HEK293 (cell line): ENCODE measurements at regions not wholly inside any gene's neighbourhood (a gene's known extent, or its start where the extent isn't known, plus 50 kb on each side); places are given as distances from the start of the nearest gene placed in this dataset.

Source experiments
- CTCF ChIA-PET: fragments of 350-600 bp; formaldehyde crosslinking; extraction: SDS; loops from one replicate; lab custom pipeline; 2021; ENCODE audit warnings: antibody characterized with exemption; lab: Yijun Ruan, JAX
- POLR2A ChIA-PET: fragments of 300-600 bp; formaldehyde crosslinking; extraction: SDS; loops from one replicate; lab custom pipeline; 2020; ENCODE audit warnings: antibody characterized with exemption, inconsistent platforms; lab: Yijun Ruan, JAX
- H3K27ac ChIP-seq: fragments of 200-500 bp; sonication (Bioruptor generic); 2 replicates; pipeline ENCODE4 v1.5.1; 2014; ENCODE audit warnings: low read depth, low read length, control low read depth, inconsistent platforms; ENCODE audit errors: extremely low read depth
- H3K36me3 ChIP-seq, 2 experiments: fragments of 200-500 bp in 1 of 2; sonication (Bioruptor generic) in 1 of 2; 1 replicate in 1 of 2; 2 replicates in 1 of 2; pipeline ENCODE4 v1.5.1; 2014 to 2017; ENCODE audit warnings: inconsistent platforms in 2 of 2, low read length in 2 of 2; ENCODE audit not compliant: control insufficient read depth in 2 of 2, insufficient read depth in 1 of 2
- H3K4me1 ChIP-seq: fragments of 200-500 bp; sonication (Bioruptor generic); 2 replicates; pipeline ENCODE4 v1.5.1; 2014; ENCODE audit warnings: mild to moderate bottlenecking, low read length, inconsistent platforms; ENCODE audit not compliant: control insufficient read depth, insufficient read depth
- H3K4me3 ChIP-seq: 2 replicates; pipeline ENCODE4 v1.5.1; 2011; ENCODE audit warnings: low read depth, mild to moderate bottlenecking, control low read depth, low read length, moderate library complexity
- H3K9me3 ChIP-seq: fragments of 200-500 bp; sonication (Bioruptor generic); 2 replicates; pipeline ENCODE4 v1.5.1; 2014; ENCODE audit warnings: low read depth, low read length, inconsistent platforms; ENCODE audit not compliant: control insufficient read depth, insufficient read depth
- BCL11B ChIP-seq: fragments of 450-650 bp; formaldehyde crosslinking; IDR thresholded peaks from 2 replicates; pipeline ENCODE4 v1.5.1; 2016; ENCODE audit warnings: low read depth, missing biosample characterization, missing genetic modification characterization
- CTCF ChIP-seq: fragments of 450-650 bp; formaldehyde crosslinking; IDR thresholded peaks from 2 replicates; pipeline ENCODE4 v1.5.1; 2016; ENCODE audit warnings: missing biosample characterization, missing genetic modification characterization
- ELK4 ChIP-seq: IDR thresholded peaks from 2 replicates; pipeline ENCODE4 v1.6.1; 2011; ENCODE audit warnings: mild to moderate bottlenecking, low read depth, low read length, borderline replicate concordance
- PATZ1 ChIP-seq: fragments of 450-650 bp; formaldehyde crosslinking; IDR thresholded peaks from 2 replicates; pipeline ENCODE4 v1.5.1; 2016; ENCODE audit warnings: missing biosample characterization, missing genetic modification characterization
- PBX3 ChIP-seq: sonication (generic); formaldehyde crosslinking; IDR thresholded peaks from 2 replicates; pipeline ENCODE4 v1.8.1; 2022; ENCODE audit warnings: mild to moderate bottlenecking, moderate library complexity, missing genetic modification reagents
- PRDM10 ChIP-seq: fragments of 450-650 bp; formaldehyde crosslinking; IDR thresholded peaks from 2 replicates; pipeline ENCODE4 v1.5.1; 2016; ENCODE audit warnings: missing biosample characterization, missing genetic modification characterization
- ZNF114 ChIP-seq: fragments of 450-650 bp; formaldehyde crosslinking; IDR thresholded peaks from 2 replicates; pipeline ENCODE4 v1.5.0; 2017; ENCODE audit warnings: missing biosample characterization, missing genetic modification characterization
- ZNF211 ChIP-seq: fragments of 450-650 bp; formaldehyde crosslinking; IDR thresholded peaks from 2 replicates; pipeline ENCODE4 v1.5.1; 2016; ENCODE audit warnings: low read depth, missing biosample characterization, missing genetic modification characterization
- ZNF24 ChIP-seq: fragments of 450-650 bp; formaldehyde crosslinking; IDR thresholded peaks from 2 replicates; pipeline ENCODE4 v1.5.1; 2016; ENCODE audit warnings: missing biosample characterization, missing genetic modification characterization
- ZNF404 ChIP-seq: fragments of 450-650 bp; formaldehyde crosslinking; IDR thresholded peaks from 2 replicates; pipeline ENCODE4 v1.5.1; 2017; ENCODE audit warnings: missing biosample characterization, missing genetic modification characterization
- ZNF518A ChIP-seq: fragments of 450-650 bp; formaldehyde crosslinking; conservative IDR thresholded peaks from 2 replicates; pipeline ENCODE4 v1.5.1; 2016; ENCODE audit warnings: low read depth, missing biosample characterization, missing genetic modification characterization
- ZNF529 ChIP-seq: fragments of 450-650 bp; formaldehyde crosslinking; IDR thresholded peaks from 2 replicates; pipeline ENCODE4 v1.5.1; 2017; ENCODE audit warnings: missing genetic modification characterization, missing biosample characterization; ENCODE audit not compliant: insufficient replicate concordance
- ZNF549 ChIP-seq: fragments of 450-650 bp; IDR thresholded peaks from 2 replicates; pipeline ENCODE4 v1.5.1; 2018; ENCODE audit warnings: missing biosample characterization, missing genetic modification characterization, mild to moderate bottlenecking, inconsistent platforms, moderate library complexity
- ZSCAN16 ChIP-seq: fragments of 450-650 bp; formaldehyde crosslinking; IDR thresholded peaks from 2 replicates; pipeline ENCODE4 v1.5.1; 2016; ENCODE audit warnings: missing biosample characterization, missing genetic modification characterization

- Histone ChIP-seq H3K27ac (no peak overlapping the region), H3K4me1 (no peaks in the 10 kb centered on the region), H3K9me3 (no peaks in the 10 kb centered on the region), H3K4me3 (no peak overlapping the region), H3K36me3 (no peaks in the 10 kb centered on the region)
- POLR2A ChIA-PET, result no interaction called here
- no peak for TF ChIP-seq ZNF114 (tag by site-specific recombination)
- no peak for TF ChIP-seq BCL11B (tag by site-specific recombination)
- TF ChIP-seq ZNF518A (tag by site-specific recombination), result no peak
- no peak for TF ChIP-seq ELK4
- no peak for TF ChIP-seq CTCF (tag by site-specific recombination)
- no peak for TF ChIP-seq PATZ1 (tag by site-specific recombination)
- TF ChIP-seq ZNF549 (tag by site-specific recombination), result no peak
- TF ChIP-seq PBX3 (CRISPR knock-in tag), result no peak
- TF ChIP-seq ZNF529 (tag by site-specific recombination), result no peak
- no peak for TF ChIP-seq ZNF404 (tag by site-specific recombination)
- no peak for TF ChIP-seq ZNF24 (tag by site-specific recombination)
- TF ChIP-seq ZNF211, result no peak
- TF ChIP-seq ZSCAN16, result no peak
- TF ChIP-seq PRDM10 (tag by site-specific recombination), result no peak
- CTCF ChIA-PET, result interaction anchor here (0.6 kb wide), 1 partner anchor 89 kb away, joined by 3 read pairs; no protein-coding TSS in a partner anchor
Measured at GRCh38 chr12:105469211-105469610, 138.7 kb downstream of the C12orf75 start.
